ENCODE measurements at regions not wholly inside any gene's neighbourhood (a gene's known extent, or its start where the extent isn't known, plus 50 kb on each side); places are given as distances from the start of the nearest gene placed in this dataset.
A peak's percentile ranks its signal among the peaks of the same experiment; 100 is the strongest.
"Not testable (repeated sequence)": the region's sequence is repeated elsewhere in the genome, so short reads cannot be mapped to it uniquely, and the experiment has no call there.

DNA sequence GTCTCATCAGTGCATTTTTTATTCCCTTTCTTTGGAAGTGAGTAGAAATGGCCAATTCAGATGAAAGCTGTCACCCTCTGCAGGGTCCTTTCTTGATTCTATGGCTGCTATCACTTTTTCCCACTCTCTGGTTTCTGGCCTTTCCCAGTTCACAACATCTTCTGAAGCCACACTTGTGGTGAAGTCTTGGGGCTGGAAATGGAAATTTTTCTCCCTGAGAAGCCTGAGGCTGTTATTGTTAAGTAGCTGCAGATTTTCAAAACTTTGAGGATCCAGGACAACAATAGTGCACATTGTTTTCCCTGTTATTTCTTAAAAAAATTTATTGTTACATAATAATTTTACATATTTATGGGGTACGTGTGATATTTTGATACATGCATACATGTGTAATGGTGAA is 250.3 kb upstream of the RASGRP1 start:
- DNase-seq (ENCODE audit: low read depth) = no peak

DNA sequence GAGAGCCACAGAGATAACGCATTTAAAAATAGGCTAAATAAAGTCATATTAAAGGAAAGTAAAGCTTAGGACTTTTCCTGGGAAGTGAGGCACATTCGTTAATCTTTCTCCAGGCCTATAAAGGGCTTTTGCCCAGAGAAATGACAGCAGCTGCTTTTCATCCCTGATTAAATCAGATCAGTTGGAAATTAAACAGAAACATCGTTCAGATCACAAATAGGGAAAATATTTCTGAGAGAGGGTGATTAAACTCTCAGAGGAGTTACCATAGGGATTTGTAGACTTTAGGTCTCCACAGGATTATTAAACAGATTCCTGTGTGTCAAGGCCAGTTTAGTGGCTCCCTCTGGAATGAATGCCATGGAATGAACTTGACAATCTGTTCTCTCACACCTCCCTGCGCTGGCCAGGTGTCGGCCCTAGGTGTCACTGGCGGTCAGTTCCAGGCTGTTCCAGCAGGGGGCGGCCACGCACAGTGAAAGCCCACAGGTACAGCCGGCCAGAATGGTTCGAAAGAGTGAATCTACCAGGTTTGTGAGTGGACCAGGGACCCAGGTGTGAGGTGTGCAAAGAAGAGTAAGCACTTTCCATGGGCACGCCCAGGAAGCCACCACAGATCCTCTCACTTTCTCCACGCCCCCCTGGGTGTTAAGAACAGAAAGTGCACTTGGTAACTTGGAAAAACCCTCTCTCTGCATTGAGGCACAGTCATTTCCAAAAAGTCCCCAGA is 253.0 kb upstream of the RASGRP1 start:
- DNase-seq (ENCODE audit: low read depth) = peak; percentile 72

DNA sequence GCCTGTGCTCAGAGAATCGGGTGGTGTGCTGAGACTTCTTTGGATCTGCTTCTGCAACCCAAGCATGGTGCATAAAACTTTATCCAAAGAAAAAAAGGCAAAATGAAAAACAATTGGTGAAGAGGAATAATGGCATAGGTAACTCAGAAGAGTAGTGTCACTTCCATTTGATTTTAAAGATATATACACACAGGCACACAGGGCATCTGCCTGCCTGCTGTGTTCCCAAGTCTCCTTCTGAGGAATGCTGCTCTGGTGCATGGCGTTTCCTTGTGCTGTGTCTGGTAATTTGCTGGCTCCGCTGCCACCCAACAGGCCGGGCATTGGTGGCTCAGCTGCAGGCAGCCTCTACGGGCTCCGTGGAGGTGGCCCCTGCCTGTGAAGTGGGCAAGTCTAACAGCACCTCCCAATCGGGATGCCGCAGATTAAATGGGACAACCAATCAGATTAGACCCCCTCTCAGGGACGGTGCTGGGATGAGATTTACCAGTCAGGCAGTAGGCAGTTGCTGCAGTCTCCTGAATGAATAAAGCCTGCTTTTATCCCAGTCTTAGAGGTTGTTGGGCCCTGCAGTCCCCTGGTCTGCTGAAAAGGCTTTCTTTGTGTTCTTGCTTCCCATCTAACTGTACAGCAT is 253.7 kb upstream of the RASGRP1 start:
- DNase-seq (ENCODE audit: low read depth) = no peak

DNA sequence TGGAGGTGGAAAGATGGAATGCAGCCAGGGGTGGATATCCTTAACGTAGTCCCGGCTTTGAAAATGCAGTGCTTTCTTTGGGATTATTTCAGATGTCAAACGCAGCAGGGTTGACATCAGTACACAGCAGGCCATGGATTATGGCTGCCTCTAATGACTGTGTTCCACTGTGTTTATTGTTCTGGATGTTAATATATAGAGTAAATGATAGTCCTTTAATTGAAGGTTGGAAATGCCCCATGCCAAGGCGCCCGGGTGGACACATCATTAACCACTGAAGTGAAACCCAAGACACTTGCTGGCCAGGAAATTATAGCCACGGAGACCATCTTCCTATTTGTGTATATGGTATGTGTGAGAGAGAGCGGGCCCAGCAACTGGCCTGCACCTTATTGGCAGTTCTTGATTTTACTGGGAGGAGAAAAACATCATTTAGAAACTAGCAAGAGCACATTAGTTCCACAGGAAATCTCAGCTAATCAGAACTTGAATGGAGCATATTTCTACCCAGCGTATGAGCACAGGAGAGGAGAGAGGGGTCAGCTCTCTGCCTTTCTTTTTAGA is 254.9 kb upstream of the RASGRP1 start:
- no peak for DNase-seq (ENCODE audit: low read depth)

DNA sequence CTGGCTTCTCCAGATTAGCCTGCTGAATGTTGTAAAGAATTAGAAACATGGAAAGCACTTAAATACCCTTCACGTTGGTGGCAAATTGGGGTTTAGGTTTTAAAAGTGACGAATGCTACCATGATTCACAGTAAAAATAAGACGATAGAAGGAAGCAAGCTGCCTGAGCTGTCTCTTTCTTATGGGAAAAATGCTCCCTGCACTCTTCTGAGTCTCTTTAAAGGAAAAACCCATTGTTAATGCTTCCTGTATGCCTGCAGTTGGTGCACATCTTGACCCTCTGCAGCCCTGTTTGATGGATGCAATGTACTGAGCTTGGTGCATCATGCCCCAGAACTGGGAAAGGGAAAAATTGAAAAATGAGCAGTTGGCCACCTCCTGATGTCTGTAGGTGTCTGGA is 258.6 kb upstream of the RASGRP1 start:
- no peak for DNase-seq (ENCODE audit: low read depth)

DNA sequence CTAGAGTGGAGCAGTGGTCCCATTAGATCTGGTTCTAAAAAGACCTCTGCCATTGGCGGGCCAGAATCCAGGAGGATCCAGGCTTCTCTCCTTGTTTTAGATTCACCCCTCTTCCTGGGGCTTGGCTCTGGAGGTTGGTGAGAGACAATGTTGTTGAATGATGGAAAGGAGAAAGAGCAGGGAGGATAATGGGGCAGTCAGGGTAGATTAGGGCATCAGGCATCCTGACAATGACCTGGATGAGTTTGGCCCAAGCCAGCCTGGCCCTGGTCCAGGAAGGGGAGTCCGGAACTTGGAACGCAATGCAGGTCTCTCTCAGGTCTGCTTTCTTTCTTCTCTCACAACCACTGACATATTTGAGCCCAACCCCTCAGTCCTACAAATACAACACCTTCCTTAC is 260.1 kb upstream of the RASGRP1 start:
- no peak for DNase-seq (ENCODE audit: low read depth)

DNA sequence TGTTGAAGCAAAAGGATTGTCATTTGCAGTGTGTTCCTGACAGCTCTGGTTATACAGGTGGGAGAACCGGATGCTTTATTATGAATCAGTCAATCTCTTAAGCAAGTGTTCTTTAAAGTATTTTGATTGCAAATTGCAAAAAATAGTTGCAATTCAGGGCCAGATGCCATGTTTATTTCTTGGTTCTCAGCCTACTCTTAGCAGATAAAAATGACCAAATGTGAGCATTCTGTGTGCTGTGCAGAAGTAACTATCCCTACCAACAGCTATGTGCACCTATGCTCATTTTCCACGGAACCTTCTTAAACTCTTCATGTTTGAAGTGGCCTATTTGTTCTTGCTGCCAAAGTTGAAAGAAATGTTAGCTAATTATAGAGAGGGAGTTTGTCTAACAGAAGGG is 262.3 kb upstream of the RASGRP1 start:
- DNase-seq (ENCODE audit: low read depth) = no peak

DNA sequence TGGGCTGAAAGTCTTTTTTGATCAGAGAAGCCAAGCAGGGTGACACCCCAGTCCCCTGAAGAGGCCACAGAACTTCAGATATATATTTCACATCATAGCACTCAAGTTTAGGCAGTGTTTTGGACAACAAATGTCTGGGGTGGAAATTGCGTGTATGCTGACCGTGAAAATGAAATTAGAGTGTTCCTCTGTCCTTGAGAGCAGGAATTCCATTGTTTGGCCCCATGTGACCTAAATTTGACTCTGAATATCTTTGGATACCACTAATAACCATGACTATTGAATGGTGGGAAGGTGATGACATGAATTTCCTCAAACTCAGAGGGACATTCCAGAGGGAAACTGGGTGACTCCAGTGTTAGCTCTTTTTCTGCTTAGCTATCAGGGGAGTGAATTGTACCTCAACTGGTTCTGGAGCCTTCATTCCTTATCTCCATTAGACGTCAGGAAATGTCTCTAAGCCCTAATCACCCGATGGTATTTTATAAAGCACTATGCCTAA is 263.5 kb upstream of the RASGRP1 start:
- DNase-seq (ENCODE audit: low read depth) = no peak

DNA sequence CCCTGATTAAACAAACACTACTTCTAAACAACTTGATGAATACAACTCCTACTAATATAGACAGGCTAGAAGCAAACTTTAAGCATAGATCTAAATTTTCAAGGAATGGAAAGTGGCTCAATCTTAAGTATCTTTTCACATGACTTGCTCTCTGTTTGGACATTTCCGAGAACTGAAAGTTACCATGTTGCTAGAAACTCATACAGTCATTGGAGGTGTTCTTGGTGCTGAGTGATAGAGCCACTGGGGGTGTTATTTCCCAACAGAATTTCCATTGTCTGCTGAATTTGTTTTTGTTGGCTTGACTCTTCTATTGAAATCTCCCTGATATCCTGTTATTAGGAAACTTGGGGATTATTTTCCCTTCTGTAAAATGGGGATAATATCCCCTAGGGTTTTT is 264.5 kb upstream of the RASGRP1 start:
- no peak for DNase-seq (ENCODE audit: low read depth)

DNA sequence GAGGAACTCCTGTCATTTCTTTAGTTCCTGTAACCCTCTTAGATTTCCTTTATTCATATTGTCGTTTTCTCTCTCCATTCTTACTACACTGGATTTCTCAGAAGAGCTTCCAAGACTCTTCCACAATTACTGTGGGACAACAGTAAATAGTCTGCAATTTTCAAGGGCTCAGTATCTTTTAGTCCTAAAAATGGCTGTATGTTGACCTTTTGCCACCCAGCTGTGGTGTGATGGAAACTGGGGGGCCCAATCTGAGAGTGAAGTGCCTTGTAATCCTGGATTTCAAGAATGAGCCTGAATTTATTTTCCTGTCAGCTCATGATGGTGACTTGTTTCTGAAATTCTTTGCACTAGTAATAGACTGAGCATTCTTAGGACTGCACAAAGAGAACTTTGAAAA is 277.6 kb upstream of the RASGRP1 start:
- no peak for DNase-seq (ENCODE audit: low read depth)

DNA sequence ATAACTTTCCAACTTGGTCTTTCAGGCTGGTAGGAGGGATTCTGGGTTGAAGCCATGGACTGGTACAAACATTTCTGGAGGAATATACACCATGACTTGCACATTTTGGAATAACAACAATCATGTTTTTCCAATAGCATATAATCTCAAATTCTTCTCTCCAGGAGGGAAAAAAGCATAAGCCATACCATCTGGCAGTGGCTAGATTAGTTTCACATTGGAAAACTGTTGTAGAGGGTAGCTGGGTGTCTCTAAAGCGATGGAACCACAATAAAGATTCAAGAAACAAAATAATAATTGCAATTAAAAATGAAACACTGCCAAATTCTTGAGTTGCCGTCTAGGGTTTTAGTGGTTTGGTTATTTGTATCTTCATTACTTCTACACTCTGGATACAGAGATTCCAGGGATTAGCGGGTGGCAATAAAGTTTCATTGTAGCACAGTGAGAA is 278.5 kb upstream of the RASGRP1 start:
- DNase-seq (ENCODE audit: low read depth) = peak; percentile 79

DNA sequence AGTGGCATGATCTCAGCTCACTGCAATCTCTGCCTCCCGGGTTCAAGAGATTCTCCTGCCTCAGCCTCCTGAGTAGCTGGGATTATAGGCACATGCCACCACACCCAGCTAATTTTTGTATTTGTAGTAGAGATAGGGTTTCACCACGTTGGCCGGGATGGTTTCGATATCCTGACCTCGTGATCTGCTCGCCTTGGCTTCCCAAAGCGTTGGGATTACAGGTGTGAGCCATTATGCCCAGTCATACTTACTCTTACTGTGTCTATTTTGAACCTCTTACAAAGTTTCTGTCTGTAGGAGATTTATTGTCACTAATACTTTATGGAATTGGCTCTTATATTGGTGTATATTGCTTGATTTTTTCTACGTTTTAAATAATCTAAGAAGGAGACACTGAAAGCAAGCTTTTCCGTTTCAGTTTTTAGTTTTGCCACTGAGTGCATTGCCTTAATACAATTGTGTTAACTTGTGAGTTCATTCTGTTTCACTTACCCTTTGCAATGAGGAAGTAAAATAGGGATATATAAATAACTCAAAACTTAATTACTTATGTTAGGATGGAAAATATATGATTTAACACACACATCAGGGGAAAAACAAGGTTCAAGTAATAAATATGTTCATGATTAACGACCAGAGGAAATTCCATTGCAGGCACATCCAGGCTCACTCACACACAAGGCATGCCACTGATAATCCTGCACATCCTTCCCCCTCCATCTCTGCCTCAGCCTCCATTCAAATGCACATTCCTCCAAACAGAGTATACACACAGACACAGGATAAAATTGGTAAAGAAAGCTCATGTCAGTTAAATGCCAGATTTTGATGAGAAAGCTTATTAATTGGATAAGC is 279.3 kb upstream of the RASGRP1 start:
- DNase-seq (ENCODE audit: low read depth) = peak; percentile 94

DNA sequence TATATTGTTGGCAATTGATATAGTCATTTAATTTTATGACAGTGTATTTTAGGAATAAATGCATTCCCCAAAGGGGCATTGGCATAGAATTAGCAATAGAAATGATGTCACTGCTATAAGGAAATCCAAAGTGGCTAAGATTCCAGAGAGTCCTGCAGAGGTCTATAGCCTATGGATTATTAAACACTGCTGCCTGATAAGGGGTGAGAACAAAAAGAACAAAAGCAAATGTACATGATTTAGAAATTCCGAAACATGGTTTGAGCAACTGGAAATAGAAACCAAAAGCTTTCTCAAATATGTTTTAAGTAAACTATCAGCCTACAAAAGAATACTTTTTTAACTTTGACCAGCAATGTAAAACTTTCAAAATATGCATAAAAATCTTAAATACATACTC is 280.1 kb upstream of the RASGRP1 start:
- no peak for DNase-seq (ENCODE audit: low read depth)

DNA sequence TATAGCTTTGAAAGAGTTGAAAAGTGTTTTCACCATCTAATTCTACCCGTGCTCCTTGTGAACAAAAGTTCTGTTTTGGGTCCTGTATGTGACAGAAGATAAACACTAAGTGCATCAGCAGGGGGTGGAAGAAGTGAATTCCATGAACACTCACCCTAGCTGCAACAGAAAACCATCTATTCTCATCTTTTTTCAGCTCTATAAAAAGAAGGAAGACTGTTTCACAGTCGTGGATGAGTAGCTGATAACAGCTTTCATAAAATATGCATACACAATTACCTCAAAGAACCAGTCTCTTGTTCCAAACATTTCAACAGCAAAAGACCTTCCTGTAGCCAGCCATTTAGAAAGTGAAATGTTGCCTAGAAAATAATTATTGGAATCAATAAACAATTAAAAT is 281.7 kb upstream of the RASGRP1 start:
- peak; percentile 62 for DNase-seq (ENCODE audit: low read depth)

DNA sequence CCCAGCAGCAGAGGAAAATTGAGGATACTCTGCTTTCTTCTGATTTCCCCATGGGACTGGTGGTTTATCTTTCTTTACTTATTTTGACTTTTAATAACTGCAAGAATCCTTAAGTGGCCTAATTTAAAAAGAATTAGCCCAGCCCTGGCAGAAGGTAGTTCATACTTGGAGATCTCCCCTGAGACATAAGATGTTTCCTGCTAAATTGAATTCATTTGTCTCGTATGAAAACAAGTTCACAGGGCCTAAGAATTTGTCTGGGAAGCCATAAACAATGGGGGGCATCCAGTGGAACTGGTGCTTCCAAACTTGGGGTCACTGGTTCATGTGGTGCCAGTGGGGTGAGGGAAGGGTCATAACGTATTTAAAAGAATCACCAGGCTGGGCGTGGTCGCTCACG is 283.1 kb upstream of the RASGRP1 start:
- no peak for DNase-seq (ENCODE audit: low read depth)

DNA sequence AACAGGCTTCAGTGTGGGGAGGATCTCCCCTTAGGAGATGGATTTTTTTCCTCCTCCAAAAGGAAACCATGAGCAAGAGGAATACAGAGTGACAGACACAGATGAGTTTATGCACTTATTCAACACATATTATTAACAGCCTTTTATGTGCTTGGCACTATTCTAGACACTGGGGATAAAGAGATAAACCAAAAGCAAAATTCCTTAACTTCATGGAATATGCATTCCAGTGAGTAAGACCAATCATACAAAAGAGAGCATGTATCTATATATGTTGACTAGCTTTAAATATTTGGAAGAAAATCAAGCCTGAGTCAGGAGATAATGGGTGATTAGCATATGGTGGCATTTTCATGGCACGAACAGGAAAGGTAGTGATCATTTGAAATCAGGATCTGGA is 284.4 kb upstream of the RASGRP1 start:
- no peak for DNase-seq (ENCODE audit: low read depth)

DNA sequence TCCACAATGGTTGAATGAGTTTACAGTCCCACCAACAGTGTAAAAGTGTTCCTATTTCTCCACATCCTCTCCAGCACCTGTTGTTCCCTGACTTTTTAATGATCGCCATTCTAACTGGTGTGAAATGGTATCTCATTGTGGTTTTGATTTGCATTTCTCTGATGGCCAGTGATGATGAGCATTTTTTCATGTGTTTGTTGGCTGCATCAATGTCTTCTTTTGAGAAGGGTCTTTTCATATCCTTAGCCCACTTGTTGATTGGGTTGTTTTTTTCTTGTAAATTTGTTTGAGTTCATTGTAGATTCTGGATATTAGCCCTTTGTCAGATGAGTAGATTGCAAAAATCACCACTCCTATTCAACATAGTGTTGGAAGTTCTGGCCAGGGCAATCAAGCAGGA is 287.6 kb upstream of the RASGRP1 start:
- not testable (repeated sequence) for DNase-seq (ENCODE audit: low read depth)

DNA sequence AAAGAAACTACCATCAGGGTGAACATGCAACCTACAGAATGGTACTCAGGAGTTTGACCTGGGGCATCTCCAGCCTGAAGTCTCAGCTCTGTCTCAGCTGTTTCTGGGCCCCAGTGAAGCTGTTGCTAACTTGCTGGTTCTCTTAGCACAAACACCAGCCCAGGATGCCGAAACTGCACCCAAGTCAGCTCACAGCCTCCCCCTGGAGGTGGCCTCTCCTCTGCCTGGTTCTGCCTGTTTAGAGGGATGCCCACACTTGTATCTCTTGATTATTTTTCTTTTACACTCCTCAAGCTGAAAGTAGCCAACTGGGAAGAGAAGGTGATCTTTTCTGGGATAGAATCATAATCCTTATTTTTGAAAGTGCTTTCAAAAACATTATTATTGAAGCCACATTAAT is 289.0 kb upstream of the RASGRP1 start:
- DNase-seq (ENCODE audit: low read depth) = no peak

DNA sequence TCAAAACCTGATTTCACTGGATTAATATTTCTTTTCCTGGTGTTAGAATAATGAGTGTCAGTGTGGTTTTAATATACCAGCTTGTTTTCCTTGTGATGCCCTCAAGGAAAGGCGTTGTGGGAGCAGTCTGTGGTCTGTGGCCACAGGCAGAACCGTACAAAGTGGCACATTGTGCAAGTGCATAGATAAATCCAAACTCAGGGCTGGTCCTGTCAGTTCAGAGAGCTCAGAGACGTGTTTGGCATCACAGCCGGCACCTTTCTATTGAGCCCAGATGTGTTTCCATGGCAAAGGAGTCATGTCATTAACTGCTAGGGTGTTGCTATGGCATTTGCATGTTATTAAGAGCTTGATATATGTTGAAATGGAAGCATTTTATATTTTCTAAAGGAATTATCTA is 289.9 kb upstream of the RASGRP1 start:
- DNase-seq (ENCODE audit: low read depth) = peak; percentile 65

DNA sequence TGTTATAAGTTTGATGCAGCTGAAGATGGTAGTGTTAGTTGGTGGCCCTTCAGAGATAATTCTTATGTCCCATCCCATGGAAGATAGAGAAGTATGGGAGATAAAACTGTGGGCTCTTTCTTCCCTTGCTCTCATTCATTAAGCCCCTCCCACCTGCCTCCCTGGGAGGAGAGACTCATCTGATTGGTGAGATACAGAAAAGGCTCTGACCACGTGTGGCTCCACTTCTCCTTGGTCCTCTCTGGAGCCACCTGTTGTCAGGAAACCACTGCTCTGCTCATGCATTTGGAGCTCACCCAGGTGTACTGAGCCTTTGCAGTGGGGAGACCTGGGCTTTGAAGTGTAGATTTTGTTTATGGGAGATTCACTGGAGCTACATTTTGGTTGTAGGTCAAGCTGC is 293.2 kb upstream of the RASGRP1 start:
- DNase-seq (ENCODE audit: low read depth) = no peak

DNA sequence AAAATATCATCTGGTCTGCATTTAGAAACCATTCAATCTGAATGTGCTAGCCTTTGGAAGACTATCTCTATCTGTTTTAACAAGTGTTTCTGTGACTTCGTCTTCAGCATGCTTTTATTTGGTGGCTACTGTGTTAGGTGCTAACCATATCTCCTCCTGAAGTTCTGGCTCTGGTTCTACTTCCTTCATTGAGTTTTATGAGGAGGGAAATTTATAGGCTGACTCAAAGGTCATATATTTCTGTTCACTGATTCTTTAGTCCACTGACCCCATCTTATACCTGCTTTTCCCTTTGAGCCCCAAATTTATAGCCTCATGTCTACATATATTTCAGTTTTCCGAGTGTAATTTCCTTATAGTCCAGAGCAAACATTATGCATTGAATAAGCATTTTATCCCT is 295.0 kb upstream of the RASGRP1 start:
- no peak for DNase-seq (ENCODE audit: low read depth)

DNA sequence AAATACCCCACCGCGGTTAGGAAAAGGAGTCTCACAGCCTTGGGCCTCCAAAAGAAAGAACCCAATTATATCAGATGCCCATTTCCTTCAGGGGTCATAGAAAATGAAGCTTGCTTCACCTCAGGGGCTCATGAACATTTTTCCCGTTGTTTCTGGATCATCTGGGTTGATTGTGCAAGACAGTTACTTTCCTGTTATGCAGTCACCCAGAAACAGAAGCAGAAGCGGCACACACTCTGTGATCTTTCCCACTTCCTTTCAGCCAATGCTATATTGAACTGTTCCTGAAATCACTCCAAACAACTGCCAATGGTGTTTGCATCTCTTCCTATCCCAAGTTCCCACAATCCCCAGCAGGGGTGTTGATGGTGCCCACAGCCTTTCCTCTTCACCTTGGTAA is 295.6 kb upstream of the RASGRP1 start:
- no peak for DNase-seq (ENCODE audit: low read depth)

DNA sequence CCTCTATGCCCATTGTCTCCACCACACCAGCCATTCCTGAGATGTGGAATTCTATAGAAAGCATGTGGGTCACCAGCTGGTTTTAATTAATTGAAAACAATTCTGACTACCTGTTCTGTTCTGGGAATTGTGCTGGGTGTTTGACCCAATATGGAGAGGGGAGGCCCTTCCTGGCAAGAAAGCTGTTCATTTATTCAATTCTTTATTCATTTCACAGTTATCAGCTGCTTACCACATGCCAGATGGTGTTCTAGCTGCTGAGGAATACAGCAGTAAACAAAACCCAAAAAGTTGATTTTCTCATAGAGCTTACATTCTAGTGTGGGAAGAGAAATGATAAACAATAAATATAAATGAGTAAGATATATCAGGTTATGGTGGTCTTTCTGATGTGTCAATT is 296.1 kb upstream of the RASGRP1 start:
- DNase-seq (ENCODE audit: low read depth) = no peak

Measured in GM04503 (cell line).